K562 (cell line): ENCODE measurements at regions not wholly inside any gene's neighbourhood (a gene's known extent, or its start where the extent isn't known, plus 50 kb on each side); places are given as distances from the start of the nearest gene placed in this dataset.

Experiments
- AFF4 ChIP-seq: sonication (generic); formaldehyde crosslinking; IDR thresholded peaks from 2 replicates; pipeline ENCODE4 v1.8.0; 2023; ENCODE audit warnings: mild to moderate bottlenecking, missing genetic modification reagents
- CREB1 ChIP-seq, 2 experiments: sonication (generic) in 1 of 2; formaldehyde crosslinking in 1 of 2; IDR thresholded peaks; 2 replicates each; pipeline versions ENCODE4 v1.6.1 to v1.8.0; 2012 to 2022; ENCODE audit warnings: inconsistent platforms in 1 of 2, mild to moderate bottlenecking in 1 of 2, missing genetic modification reagents in 1 of 2, moderate library complexity in 1 of 2
- CTCF ChIP-seq, 3 experiments: IDR thresholded peaks in 2 of 3; conservative IDR thresholded peaks in 1 of 3; 2 replicates each; pipeline ENCODE4 v1.5.1; 2011 to 2012; ENCODE audit warnings: low read length in 3 of 3, mild to moderate bottlenecking in 3 of 3, control low read depth in 2 of 3, improper control_type of control experiment in 1 of 3, inconsistent platforms in 1 of 3, low read depth in 1 of 3, mixed read lengths in 1 of 3, moderate library complexity in 1 of 3; ENCODE audit not compliant: insufficient read depth in 2 of 3
- EGR1 ChIP-seq: fragments of 450-650 bp; conservative IDR thresholded peaks from 2 replicates; pipeline ENCODE4 v1.6.1; 2017; ENCODE audit warnings: mild to moderate bottlenecking
- ELK3 ChIP-seq: fragments of 450-650 bp; formaldehyde crosslinking; IDR thresholded peaks from 2 replicates; pipeline ENCODE4 v1.4.0; 2020; ENCODE audit warnings: mild to moderate bottlenecking
- HDAC6 ChIP-seq: IDR thresholded peaks from 2 replicates; pipeline ENCODE4 v1.6.1; 2012; ENCODE audit warnings: low read depth, mild to moderate bottlenecking, control low read depth, inconsistent platforms, low read length, moderate library complexity
- KLF13 ChIP-seq: fragments of 450-650 bp; IDR thresholded peaks from 2 replicates; pipeline ENCODE4 v1.6.1; 2016; ENCODE audit warnings: missing genetic modification characterization, low read depth, mild to moderate bottlenecking, missing compliant biosample characterization, moderate library complexity, borderline replicate concordance
- MAX ChIP-seq: sonication (generic); formaldehyde crosslinking; IDR thresholded peaks from 2 replicates; pipeline ENCODE4 v1.9.0; 2022; ENCODE audit warnings: mild to moderate bottlenecking, missing genetic modification reagents
- RBM34 ChIP-seq: fragments of 200-400 bp; formaldehyde crosslinking; IDR thresholded peaks from 2 replicates; pipeline ENCODE4 v1.6.1; 2018; ENCODE audit warnings: low read length, borderline replicate concordance; ENCODE audit not compliant: insufficient read depth
- TAF1 ChIP-seq: IDR thresholded peaks from 2 replicates; pipeline ENCODE4 v1.6.1; 2011; ENCODE audit warnings: mild to moderate bottlenecking, low read length, moderate library complexity; ENCODE audit not compliant: insufficient read depth, control insufficient read depth, severe bottlenecking; ENCODE audit errors: extremely low read depth
- ZNF764 ChIP-seq: fragments of 250-450 bp; sonication (Bioruptor Pico); IDR thresholded peaks from 2 replicates; pipeline ENCODE4 v1.4.0; 2020; ENCODE audit warnings: low read depth, mild to moderate bottlenecking, moderate library complexity

- TF ChIP-seq RBM34, result no peak
- TF ChIP-seq CREB1 (IDR thresholded peaks at IDR 0.05), result no peak
- no peak for TF ChIP-seq CREB1 (CRISPR knock-in tag; IDR thresholded peaks at IDR 0.05)
- TF ChIP-seq ZNF764 (CRISPR knock-in tag), result no peak
- no peak for TF ChIP-seq KLF13
- TF ChIP-seq EGR1, result no peak
- no peak for TF ChIP-seq TAF1
- TF ChIP-seq CTCF (IDR thresholded peaks at IDR 0.05 in 2 of 3, conservative IDR thresholded peaks at IDR 0.05 in 1 of 3; ENCODE audit: insufficient read depth in 2 of 3, low read depth in 1 of 3, low read length in 3 of 3), result no peak
- TF ChIP-seq HDAC6, result no peak
- TF ChIP-seq MAX, result no peak
- TF ChIP-seq AFF4 (CRISPR knock-in tag), result no peak
- no peak for TF ChIP-seq ELK3 (CRISPR knock-in tag)
These were observed 235.2 kb downstream of the HEPH start for GRCh38 chrX:66399273-66399672.
